Ovary (tissue), 3 donors: ENCODE measurements at regions not wholly inside any gene's neighbourhood (a gene's known extent, or its start where the extent isn't known, plus 50 kb on each side); places are given as distances from the start of the nearest gene placed in this dataset.

ENCODE experiments used
- CTCF ChIP-seq, 3 donors: fragments of 450-650 bp in 2 of 3; fragments of 200-600 bp in 1 of 3; IDR thresholded peaks; one replicate each; pipeline versions ENCODE4 v1.5.1 to v1.8.0; 2016 to 2022; ENCODE audit warnings: antibody characterized with exemption in 3 of 3, mild to moderate bottlenecking in 1 of 3
- POLR2A ChIP-seq: fragments of 450-650 bp; IDR thresholded peaks from one replicate; pipeline ENCODE4 v1.6.1; 2017; ENCODE audit warnings: antibody characterized with exemption, mild to moderate bottlenecking, moderate library complexity
- donor health status: DM: no; HTN: no; CAD: no.

GRCh38 chr13:79226250-79226649 lies 179.8 kb downstream of the RBM26 start:
- TF ChIP-seq CTCF (IDR thresholded peaks at IDR 0.05) = no peak
- TF ChIP-seq POLR2A = no peak
